ENCODE measurements at regions not wholly inside any gene's neighbourhood (a gene's known extent, or its start where the extent isn't known, plus 50 kb on each side); places are given as distances from the start of the nearest gene placed in this dataset.

DNA sequence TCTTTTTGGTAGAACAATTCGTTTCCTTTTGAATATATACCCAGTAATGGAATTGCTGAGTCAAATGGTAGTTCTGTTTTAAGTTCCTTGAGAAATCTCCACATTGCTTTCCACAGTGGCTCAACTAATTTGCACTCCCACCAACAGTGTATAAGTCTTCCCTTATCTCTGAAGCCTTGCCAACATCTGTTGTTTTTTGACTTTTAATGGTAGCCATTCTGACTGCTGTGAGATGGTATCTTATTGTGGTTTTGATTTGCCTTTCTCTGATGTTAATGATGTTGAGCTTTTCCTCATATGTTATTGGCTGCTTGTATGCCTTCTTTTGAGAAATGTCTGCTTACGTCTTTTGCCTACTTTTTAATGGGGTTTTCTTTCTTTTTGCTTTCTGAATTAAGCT is 270.6 kb upstream of the MEIS2 start:
- Histone ChIP-seq H3K23me2 (ENCODE audit: insufficient read length, low read depth, low read length, poor library complexity, severe bottlenecking) (no peaks in the 10 kb centered on the region), H3K56ac (ENCODE audit: insufficient read length, low read depth, low read length) (no peak overlapping the region), H3K9me3 (ENCODE audit: control insufficient read depth, low read depth, low read length) (no peaks in the 10 kb centered on the region), H3K27me3 (ENCODE audit: insufficient read depth, low read length) (no peaks in the 10 kb centered on the region), H2BK20ac (ENCODE audit: low read depth, low read length, poor library complexity, severe bottlenecking) (no peak overlapping the region), H2AK5ac (ENCODE audit: insufficient read length, low read length) (no peak overlapping the region), H4K5ac (ENCODE audit: insufficient read length, low read depth, low read length) (no peak overlapping the region), H3K27ac (ENCODE audit: insufficient read length, low read depth, low read length) (no peak overlapping the region), H3T11ph (ENCODE audit: low read length) (no peak overlapping the region), H3K9ac (ENCODE audit: extremely low read depth, insufficient read length, low read length) (no peak overlapping the region), H3K4me2 (ENCODE audit: insufficient read depth, insufficient read length, low read length) (no peak overlapping the region), H2BK120ac (ENCODE audit: low read depth, low read length, poor library complexity, severe bottlenecking) (no peak overlapping the region), H3K79me2 (ENCODE audit: insufficient read depth, low read length) (no peaks in the 10 kb centered on the region), H2BK5ac (ENCODE audit: insufficient read length, low read length) (no peak overlapping the region), H2BK15ac (ENCODE audit: low read depth, low read length) (no peak overlapping the region), H4K8ac (replicated peaks; ENCODE audit: insufficient read length, low read depth, low read length) (no peak overlapping the region), H2BK12ac (ENCODE audit: insufficient read length, low read depth, low read length) (no peak overlapping the region), H3K18ac (ENCODE audit: insufficient read length, low read depth, low read length) (no peak overlapping the region), H3K4me1 (ENCODE audit: insufficient read depth, low read length) (no peaks in the 10 kb centered on the region), H2AFZ (ENCODE audit: low read length) (no peak overlapping the region), H3K23ac (ENCODE audit: insufficient read length, low read depth, low read length) (no peak overlapping the region), H4K20me1 (ENCODE audit: control insufficient read depth, insufficient read depth, insufficient read length) (no peaks in the 10 kb centered on the region), H3K79me1 (ENCODE audit: insufficient read depth, low read depth, low read length, poor library complexity, severe bottlenecking) (no peaks in the 10 kb centered on the region), H4K91ac (ENCODE audit: insufficient read length, low read depth, low read length) (no peak overlapping the region), H3K4ac (ENCODE audit: low read depth, low read length) (no peak overlapping the region), H3K14ac (ENCODE audit: insufficient read depth, low read length) (no peak overlapping the region)
- Mint-ChIP-seq H3K4me1 (no peaks in the 10 kb centered on the region), H3K9me3 (no peaks in the 10 kb centered on the region), H3K36me3 (ENCODE audit: insufficient read depth in 1 of 3, low read depth in 3 of 3) (no peaks in the 10 kb centered on the region), H3K27ac (no peak overlapping the region), H3K27me3 (ENCODE audit: low read depth) (no peaks in the 10 kb centered on the region), H3K4me3 (no peak overlapping the region)
- TF ChIP-seq, protein P1, sequence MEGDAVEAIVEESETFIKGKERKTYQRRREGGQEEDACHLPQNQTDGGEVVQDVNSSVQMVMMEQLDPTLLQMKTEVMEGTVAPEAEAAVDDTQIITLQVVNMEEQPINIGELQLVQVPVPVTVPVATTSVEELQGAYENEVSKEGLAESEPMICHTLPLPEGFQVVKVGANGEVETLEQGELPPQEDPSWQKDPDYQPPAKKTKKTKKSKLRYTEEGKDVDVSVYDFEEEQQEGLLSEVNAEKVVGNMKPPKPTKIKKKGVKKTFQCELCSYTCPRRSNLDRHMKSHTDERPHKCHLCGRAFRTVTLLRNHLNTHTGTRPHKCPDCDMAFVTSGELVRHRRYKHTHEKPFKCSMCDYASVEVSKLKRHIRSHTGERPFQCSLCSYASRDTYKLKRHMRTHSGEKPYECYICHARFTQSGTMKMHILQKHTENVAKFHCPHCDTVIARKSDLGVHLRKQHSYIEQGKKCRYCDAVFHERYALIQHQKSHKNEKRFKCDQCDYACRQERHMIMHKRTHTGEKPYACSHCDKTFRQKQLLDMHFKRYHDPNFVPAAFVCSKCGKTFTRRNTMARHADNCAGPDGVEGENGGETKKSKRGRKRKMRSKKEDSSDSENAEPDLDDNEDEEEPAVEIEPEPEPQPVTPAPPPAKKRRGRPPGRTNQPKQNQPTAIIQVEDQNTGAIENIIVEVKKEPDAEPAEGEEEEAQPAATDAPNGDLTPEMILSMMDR (conservative IDR thresholded peaks at IDR 0.05): no peak
- WGBS (ENCODE audit: extremely low coverage, insufficient read length, low lambda C conversion rate): no CpG with 5 or more reads among the region's 2 CpGs
- DNase-seq: no peak
